HG03066 (cell line): ENCODE measurements at regions not wholly inside any gene's neighbourhood (a gene's known extent, or its start where the extent isn't known, plus 50 kb on each side); places are given as distances from the start of the nearest gene placed in this dataset.

Experiments
- ATAC-seq: cut with Tn5 transposase; IDR thresholded peaks from one replicate; pipeline ENCODE4 v1.9.1; 2021; ENCODE audit warnings: low read depth; ENCODE audit not compliant: unreplicated experiment

GRCh38 chr18:6639305-6639704 is 90.2 kb upstream of the ARHGAP28 start:
- no peak for ATAC-seq

GRCh38 chr18:6644836-6645627 is 84.5 kb upstream of the ARHGAP28 start:
- no peak for ATAC-seq

GRCh38 chr18:6646801-6647200 is 82.7 kb upstream of the ARHGAP28 start:
- no peak for ATAC-seq

DNA sequence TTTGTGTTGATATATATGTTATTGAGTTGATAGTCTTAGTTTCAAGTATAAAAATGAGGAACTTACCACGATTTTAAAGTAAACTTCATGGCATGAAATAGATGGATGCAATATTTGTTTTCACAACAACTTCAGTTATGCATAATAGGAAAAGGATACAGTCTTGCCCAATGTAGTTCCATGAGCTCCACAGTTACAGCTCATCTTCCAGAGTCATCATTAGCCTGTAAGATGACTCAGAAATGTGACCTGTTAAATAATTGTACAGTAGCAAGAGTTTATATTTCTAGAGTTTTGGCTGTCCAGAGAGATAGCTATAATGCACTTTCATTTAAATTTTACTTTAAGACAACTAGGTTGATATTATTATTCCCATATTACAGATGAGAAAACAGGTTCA is 80.9 kb upstream of the ARHGAP28 start:
- no peak for ATAC-seq

DNA sequence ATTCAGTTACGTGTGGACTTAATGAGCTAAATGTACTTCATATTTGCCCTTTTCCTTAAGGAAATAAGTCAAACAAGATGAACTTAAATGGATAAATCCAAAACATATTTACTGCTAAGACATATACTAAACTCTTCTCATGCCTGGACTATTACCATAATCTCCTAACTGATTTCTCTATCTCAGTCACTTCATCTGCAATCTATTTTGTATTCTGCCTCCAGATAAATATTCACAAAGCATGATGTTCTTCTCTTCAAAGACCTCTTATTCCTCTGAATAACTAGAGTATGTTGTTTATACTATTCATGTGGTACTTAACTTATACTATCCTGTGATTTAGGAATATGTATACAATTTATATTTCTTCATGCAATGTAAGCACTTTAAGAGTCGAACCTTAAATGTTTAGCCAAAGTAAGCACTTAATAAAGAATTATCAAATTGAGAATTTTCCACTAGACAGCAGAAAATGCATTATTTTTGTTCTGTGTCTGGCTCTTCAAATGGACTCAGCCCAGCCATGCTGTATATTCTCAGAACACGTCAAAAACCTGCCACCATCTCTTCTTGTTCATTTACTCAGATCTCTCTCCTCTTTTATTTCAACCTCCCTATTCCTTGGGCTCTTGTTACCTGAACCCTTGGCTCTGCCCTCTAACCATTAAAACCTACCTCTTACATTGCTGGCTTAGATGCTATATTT is 79.9 kb upstream of the ARHGAP28 start:
- ATAC-seq, result no peak

GRCh38 chr18:6650127-6650507 is 79.4 kb upstream of the ARHGAP28 start:
- no peak for ATAC-seq

- ATAC-seq, result no peak
Observed at GRCh38 chr18:6650747-6651146, 78.8 kb upstream of the ARHGAP28 start.

DNA sequence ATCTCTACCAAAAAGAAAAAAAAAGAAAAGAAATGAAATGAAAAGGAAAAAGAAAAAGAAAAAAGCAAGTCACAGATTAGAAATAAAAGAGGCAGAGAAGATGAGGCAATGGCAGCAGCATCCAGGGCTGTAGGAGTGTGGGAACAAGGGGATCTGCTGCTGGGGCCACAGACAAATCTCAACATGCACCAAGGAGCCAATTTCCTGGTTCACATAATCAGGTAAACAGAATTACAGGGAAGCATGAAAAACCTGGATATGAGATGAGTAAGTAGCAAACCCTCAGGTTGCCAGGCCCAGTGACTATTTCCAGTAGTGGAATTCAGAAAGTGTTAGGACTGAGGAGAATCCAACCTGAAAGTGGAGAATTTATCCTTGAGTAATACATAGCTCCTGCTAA is 77.4 kb upstream of the ARHGAP28 start:
- no peak for ATAC-seq

GRCh38 chr18:6653880-6654279 is 75.6 kb upstream of the ARHGAP28 start:
- no peak for ATAC-seq

DNA sequence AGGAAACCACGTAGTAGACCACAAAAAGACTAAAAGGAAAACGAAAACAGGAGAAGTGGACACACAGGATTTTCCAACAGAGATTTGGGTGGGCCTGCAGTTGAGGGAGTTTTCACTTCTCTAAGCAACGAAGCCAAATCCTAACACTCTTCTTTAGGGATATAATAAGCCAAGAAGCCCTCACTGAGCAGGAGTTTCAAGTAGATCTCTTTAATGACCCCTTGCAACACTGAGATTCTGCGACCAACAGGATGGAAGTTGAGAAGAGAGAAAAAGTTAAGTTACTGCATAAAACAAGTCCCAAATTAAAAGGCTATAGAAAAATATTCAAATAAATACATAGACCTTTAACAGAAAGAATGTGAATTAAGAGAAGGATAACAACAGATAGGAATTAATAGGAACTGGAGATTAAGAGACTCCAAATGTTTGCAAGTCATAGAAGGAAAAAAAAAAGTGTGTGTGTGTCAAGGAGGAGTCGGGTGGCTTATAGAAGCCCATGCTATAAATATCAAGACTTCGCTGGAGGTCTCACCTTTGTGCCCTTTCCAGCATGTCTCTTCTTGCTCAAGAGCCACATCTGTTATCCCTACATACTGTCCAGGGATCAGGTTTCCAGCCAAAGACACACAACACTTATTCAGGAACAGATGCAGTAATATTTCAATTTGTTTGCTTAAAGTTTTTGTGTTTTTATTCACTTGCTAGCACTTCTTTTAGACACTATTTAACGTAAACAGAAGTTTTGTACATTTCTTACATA is 69.4 kb upstream of the ARHGAP28 start:
- ATAC-seq, result no peak

GRCh38 chr18:6661692-6662415 is 67.7 kb upstream of the ARHGAP28 start:
- ATAC-seq, result no peak

DNA sequence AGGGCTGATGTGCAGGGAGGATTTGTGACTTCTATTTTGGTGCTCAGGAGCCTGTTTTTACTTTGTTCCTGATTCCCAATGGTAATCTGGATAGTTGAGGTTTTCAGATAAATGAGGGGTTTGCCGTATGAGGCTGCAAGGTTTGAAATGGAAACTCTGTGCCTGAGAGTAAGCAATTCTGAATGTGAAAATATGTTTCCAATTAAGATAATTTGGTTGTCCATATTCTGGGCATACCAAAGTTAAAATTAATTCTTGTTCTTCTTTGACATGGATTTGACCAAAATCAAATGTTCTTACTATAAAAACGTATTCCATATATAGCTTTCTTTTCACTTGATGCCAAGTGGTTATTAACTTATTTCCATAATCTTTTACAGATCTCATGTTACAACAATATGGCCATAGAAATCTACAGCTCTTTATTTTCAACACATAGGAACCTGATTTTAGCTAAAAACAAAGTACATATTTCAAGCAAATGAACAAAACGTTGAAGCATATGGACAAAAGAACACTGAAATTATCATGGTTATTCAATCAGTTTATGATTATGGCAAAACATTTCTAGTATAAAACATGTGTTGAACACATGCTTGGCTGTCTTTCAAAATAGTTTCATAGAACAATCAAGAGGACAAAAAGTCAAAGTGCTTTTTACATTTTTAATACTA is 63.4 kb upstream of the ARHGAP28 start:
- ATAC-seq, result no peak

DNA sequence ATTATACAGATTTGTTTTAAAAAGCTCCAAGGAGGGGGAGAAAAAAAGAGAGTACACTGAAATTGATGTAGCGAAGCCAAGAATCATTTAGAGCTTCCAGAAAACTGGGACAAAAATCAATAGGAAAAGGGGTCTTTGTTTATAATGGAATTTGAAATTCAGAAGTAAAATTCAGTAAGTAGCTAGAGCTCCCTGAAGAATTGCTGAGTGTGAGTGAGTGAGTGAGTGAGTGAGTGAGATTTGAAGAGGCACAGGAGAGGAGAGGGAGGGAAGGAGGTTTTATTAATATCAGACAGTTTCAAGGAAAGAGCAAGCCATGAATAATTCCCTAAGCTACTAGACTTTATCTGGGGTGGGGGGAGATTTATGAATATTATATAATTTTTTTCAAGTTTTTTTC is 60.7 kb upstream of the ARHGAP28 start:
- ATAC-seq, result no peak

- ATAC-seq, result no peak
Observed at GRCh38 chr18:6672821-6673308, 56.7 kb upstream of the ARHGAP28 start.

DNA sequence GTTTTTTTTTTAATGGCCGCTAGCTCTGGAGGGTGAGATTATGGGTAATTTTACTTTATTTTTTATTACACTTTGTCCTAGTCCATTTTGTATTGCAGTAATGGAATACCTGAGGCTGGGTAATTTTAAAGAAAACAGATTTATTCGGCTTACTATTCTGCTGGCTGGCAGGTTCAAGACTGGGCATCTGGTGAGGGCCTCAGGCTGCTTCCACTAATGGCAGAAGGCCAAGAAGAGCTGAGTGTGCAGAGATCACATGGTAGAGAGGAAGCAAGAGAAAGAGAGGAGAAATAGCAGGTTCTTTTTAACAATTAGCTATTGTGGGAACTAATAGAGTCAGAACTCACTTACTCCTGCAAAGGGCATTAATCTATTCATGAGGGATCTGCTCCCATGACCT is 52.4 kb upstream of the ARHGAP28 start:
- no peak for ATAC-seq

DNA sequence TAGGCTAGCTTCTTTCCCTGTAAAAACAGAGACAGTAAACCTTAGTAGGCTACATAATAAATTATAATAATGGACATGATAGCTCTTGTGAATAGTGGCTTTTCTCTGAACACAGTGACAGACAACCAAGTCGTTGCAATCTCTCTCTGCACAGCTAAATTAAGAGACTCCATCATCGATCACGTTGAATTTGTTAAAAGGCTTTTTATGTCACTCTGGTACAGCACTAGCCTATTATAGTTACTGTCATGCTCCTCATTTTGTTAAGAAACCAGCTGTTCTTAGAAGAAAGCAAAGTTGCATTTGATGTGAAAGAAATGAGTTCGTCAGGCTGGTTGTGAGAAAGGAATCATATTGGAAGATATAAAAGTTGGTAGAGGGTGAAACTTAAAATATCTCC is 50.3 kb upstream of the ARHGAP28 start:
- ATAC-seq, result no peak
